Panc1 (cell line): ENCODE measurements at regions not wholly inside any gene's neighbourhood (a gene's known extent, or its start where the extent isn't known, plus 50 kb on each side); places are given as distances from the start of the nearest gene placed in this dataset.

Experiments used
- CTCF ChIP-seq: fragments of 450-650 bp; IDR thresholded peaks from 2 replicates; pipeline ENCODE4 v1.5.1; 2017; ENCODE audit warnings: mild to moderate bottlenecking
- REST ChIP-seq, 2 experiments: IDR thresholded peaks; 2 replicates each; pipeline ENCODE4 v1.6.1; 2011 to 2012; ENCODE audit warnings: low read depth in 2 of 2, control low read depth in 1 of 2, low read length in 1 of 2, mild to moderate bottlenecking in 1 of 2, moderate library complexity in 1 of 2; ENCODE audit not compliant: insufficient read depth in 1 of 2
- SIN3A ChIP-seq: IDR thresholded peaks from 2 replicates; pipeline ENCODE4 v1.6.1; 2012; ENCODE audit warnings: low read depth, mild to moderate bottlenecking, low read length, moderate library complexity, borderline replicate concordance; ENCODE audit not compliant: insufficient read depth
- TCF7L2 ChIP-seq: IDR thresholded peaks from 2 replicates; pipeline ENCODE4 v1.6.1; 2011; ENCODE audit warnings: mild to moderate bottlenecking, low read depth, low read length, inconsistent platforms

- no peak for TF ChIP-seq CTCF
- no peak for TF ChIP-seq REST (IDR thresholded peaks at IDR 0.05; ENCODE audit: insufficient read depth in 1 of 2, low read depth in 2 of 2, low read length in 1 of 2)
- no peak for TF ChIP-seq TCF7L2
- TF ChIP-seq SIN3A, result no peak
Observed at GRCh38 chr5:72746736-72747135, 69.7 kb upstream of the TNPO1 start.
